NCI-H1105 (cell line): ENCODE measurements at regions not wholly inside any gene's neighbourhood (a gene's known extent, or its start where the extent isn't known, plus 50 kb on each side); places are given as distances from the start of the nearest gene placed in this dataset.

ENCODE experiments used
- DNase-seq: peaks from one replicate; lab custom pipeline; 2025; lab: John Stamatoyannopoulos, UW

- DNase-seq, result no peak
Measured at GRCh38 chr10:130720235-130720634, 584.0 kb downstream of the GLRX3 start.

GRCh38 chr10:130721971-130722370, 585.8 kb downstream of the GLRX3 start:
- no peak for DNase-seq

GRCh38 chr10:130723704-130724103, 587.5 kb downstream of the GLRX3 start:
- DNase-seq, result no peak

- DNase-seq, result no peak
Measured at GRCh38 chr10:130725474-130725970, 586.0 kb downstream of the TCERG1L start.

- no peak for DNase-seq
Measured at GRCh38 chr10:130726996-130727725, 584.4 kb downstream of the TCERG1L start.

- DNase-seq, result no peak
Measured at GRCh38 chr10:130727766-130728490, 583.6 kb downstream of the TCERG1L start.

- DNase-seq, result no peak
Measured at GRCh38 chr10:130728531-130729215, 582.8 kb downstream of the TCERG1L start.

GRCh38 chr10:130729876-130730275, 581.6 kb downstream of the TCERG1L start:
- no peak for DNase-seq

- no peak for DNase-seq
Measured at GRCh38 chr10:130737186-130737585, 574.3 kb downstream of the TCERG1L start.

GRCh38 chr10:130737621-130738020, 573.9 kb downstream of the TCERG1L start:
- DNase-seq, result no peak

GRCh38 chr10:130739016-130739756, 572.3 kb downstream of the TCERG1L start:
- no peak for DNase-seq

- no peak for DNase-seq
Measured at GRCh38 chr10:130739757-130740145, 571.8 kb downstream of the TCERG1L start.

GRCh38 chr10:130740166-130740565, 571.4 kb downstream of the TCERG1L start:
- no peak for DNase-seq

GRCh38 chr10:130740915-130741750, 570.4 kb downstream of the TCERG1L start:
- no peak for DNase-seq

GRCh38 chr10:130741901-130742855, 569.3 kb downstream of the TCERG1L start:
- DNase-seq, result no peak

- DNase-seq, result no peak
Measured at GRCh38 chr10:130742941-130743675, 568.4 kb downstream of the TCERG1L start.

- DNase-seq, result no peak
Measured at GRCh38 chr10:130743751-130744271, 567.7 kb downstream of the TCERG1L start.

- DNase-seq, result no peak
Measured at GRCh38 chr10:130744631-130745030, 566.9 kb downstream of the TCERG1L start.

- no peak for DNase-seq
Measured at GRCh38 chr10:130745251-130745650, 566.3 kb downstream of the TCERG1L start.
